Astrocyte of the cerebellum (primary cell): ENCODE measurements at regions not wholly inside any gene's neighbourhood (a gene's known extent, or its start where the extent isn't known, plus 50 kb on each side); places are given as distances from the start of the nearest gene placed in this dataset.

Source experiments
- DNase-seq: peaks from one replicate; pipeline ENCODE4 v3.0.0-alpha.2; 2011; ENCODE audit warnings: low read depth
- H3K4me3 ChIP-seq: 2 replicates; pipeline ENCODE4 v1.5.1; 2011; ENCODE audit warnings: mild to moderate bottlenecking, low read depth, low read length, moderate library complexity
- CTCF ChIP-seq: IDR thresholded peaks from 2 replicates; pipeline ENCODE4 v1.5.1; 2012; ENCODE audit warnings: low read length, low read depth, moderate library complexity, mild to moderate bottlenecking; ENCODE audit errors: missing control alignments
- in situ Hi-C: cut with HindIII; loops from 2 replicates; pipeline ENCODE4 v1.10.0; 2017; ENCODE audit warnings: low sequenced_read_pairs

- TF ChIP-seq CTCF: no peak
- no peak overlapping the region for H3K4me3 ChIP-seq
- in situ Hi-C loops: loop anchor here (10.0 kb wide), 1 partner anchor 115 kb away; no protein-coding TSS in a partner anchor
- no peak for DNase-seq
These were observed 166.9 kb upstream of the C1orf21 start for GRCh38 chr1:184219883-184220282.

- no peak overlapping the region for H3K4me3 ChIP-seq
- in situ Hi-C loops: no loop called here
- no peak for TF ChIP-seq CTCF
- no peak for DNase-seq
These were observed 165.7 kb upstream of the C1orf21 start for GRCh38 chr1:184221087-184221486.

- H3K4me3 ChIP-seq: peak overlapping the region; percentile 1
- TF ChIP-seq CTCF: peak; percentile 94
- in situ Hi-C loops: no loop called here
- no peak for DNase-seq
These were observed 164.2 kb upstream of the C1orf21 start for GRCh38 chr1:184222652-184223052.

GRCh38 chr1:184223216-184223615 lies 163.6 kb upstream of the C1orf21 start:
- peak overlapping the region; percentile 1 for H3K4me3 ChIP-seq
- no peak for TF ChIP-seq CTCF
- DNase-seq: no peak
- in situ Hi-C loops: no loop called here

- TF ChIP-seq CTCF: no peak
- in situ Hi-C loops: no loop called here
- H3K4me3 ChIP-seq: no peak overlapping the region
- DNase-seq: no peak
These were observed 161.3 kb upstream of the C1orf21 start for GRCh38 chr1:184225283-184226099.

GRCh38 chr1:184226100-184226487 lies 160.7 kb upstream of the C1orf21 start:
- H3K4me3 ChIP-seq: no peak overlapping the region
- no peak for TF ChIP-seq CTCF
- in situ Hi-C loops: no loop called here
- no peak for DNase-seq
